ENCODE measurements at regions not wholly inside any gene's neighbourhood (a gene's known extent, or its start where the extent isn't known, plus 50 kb on each side); places are given as distances from the start of the nearest gene placed in this dataset.

DNA sequence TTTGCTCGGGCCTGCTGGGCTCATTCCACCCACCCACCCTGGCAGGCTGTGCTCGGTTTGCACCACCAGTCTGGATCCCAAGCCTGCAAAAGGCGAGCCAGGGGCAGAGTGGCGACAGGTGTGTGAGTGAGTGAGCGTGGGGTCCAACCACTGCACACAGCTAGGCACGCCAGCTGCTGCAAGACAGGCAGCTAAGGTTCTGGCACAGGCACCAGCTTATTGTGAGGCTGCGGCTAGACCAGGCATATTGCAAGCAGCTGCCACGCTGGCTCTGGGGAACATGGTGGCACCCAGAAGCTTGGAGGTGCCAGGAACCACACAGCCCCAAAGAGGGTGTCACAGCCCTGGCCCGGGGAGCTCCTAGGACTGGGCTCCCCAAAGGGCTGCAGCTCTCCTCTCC lies 205.1 kb downstream of the ANKRD60 start:
- no peak for TF ChIP-seq POLR2A (IDR thresholded peaks at IDR 0.05)
- TF ChIP-seq, protein P1, sequence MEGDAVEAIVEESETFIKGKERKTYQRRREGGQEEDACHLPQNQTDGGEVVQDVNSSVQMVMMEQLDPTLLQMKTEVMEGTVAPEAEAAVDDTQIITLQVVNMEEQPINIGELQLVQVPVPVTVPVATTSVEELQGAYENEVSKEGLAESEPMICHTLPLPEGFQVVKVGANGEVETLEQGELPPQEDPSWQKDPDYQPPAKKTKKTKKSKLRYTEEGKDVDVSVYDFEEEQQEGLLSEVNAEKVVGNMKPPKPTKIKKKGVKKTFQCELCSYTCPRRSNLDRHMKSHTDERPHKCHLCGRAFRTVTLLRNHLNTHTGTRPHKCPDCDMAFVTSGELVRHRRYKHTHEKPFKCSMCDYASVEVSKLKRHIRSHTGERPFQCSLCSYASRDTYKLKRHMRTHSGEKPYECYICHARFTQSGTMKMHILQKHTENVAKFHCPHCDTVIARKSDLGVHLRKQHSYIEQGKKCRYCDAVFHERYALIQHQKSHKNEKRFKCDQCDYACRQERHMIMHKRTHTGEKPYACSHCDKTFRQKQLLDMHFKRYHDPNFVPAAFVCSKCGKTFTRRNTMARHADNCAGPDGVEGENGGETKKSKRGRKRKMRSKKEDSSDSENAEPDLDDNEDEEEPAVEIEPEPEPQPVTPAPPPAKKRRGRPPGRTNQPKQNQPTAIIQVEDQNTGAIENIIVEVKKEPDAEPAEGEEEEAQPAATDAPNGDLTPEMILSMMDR (IDR thresholded peaks at IDR 0.05) = no peak

Measured in esophagus squamous epithelium (tissue), 4 donors.